HL-60 (cell line): ENCODE measurements at regions not wholly inside any gene's neighbourhood (a gene's known extent, or its start where the extent isn't known, plus 50 kb on each side); places are given as distances from the start of the nearest gene placed in this dataset.

ENCODE experiments used
- CTCF ChIP-seq: IDR thresholded peaks from one replicate; pipeline ENCODE4 v1.5.1; 2011; ENCODE audit warnings: low read length, control low read depth, inconsistent platforms; ENCODE audit not compliant: insufficient read depth
- GABPA ChIP-seq: IDR thresholded peaks from 2 replicates; pipeline ENCODE4 v1.6.1; 2012; ENCODE audit warnings: low read depth
- POLR2AphosphoS5 ChIP-seq: IDR thresholded peaks from 2 replicates; pipeline ENCODE4 v1.6.1; 2012; ENCODE audit warnings: low read depth
- REST ChIP-seq: IDR thresholded peaks from 2 replicates; pipeline ENCODE4 v1.6.1; 2012; ENCODE audit warnings: low read depth; ENCODE audit not compliant: insufficient replicate concordance
- SPI1 ChIP-seq: IDR thresholded peaks from 2 replicates; pipeline ENCODE4 v1.6.1; 2012; ENCODE audit warnings: low read depth, mild to moderate bottlenecking, borderline replicate concordance

DNA sequence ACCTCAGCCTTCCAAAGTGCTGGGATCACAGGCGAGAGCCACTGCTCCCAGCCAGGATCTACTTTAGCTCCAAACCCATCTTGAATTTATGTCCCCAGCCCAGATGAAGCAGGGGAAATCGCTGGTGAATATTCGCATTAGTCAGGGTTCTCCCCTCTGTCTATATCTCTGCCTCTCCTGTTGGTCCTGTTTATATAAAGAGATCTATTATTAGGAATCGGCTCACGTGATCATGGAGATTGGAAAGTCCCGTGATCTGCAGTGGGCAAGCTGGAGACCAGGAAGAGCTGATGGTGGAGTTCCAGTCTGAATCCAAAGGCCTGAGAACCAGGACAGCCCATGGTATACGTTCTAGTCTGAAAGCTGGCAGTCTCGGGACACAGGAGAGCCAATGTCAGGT, 382.8 kb downstream of the SEC14L1 start:
- TF ChIP-seq CTCF (no peak), POLR2AphosphoS5 (no peak), GABPA (no peak), REST (no peak), SPI1 (no peak)
